ENCODE measurements at regions not wholly inside any gene's neighbourhood (a gene's known extent, or its start where the extent isn't known, plus 50 kb on each side); places are given as distances from the start of the nearest gene placed in this dataset.

DNA sequence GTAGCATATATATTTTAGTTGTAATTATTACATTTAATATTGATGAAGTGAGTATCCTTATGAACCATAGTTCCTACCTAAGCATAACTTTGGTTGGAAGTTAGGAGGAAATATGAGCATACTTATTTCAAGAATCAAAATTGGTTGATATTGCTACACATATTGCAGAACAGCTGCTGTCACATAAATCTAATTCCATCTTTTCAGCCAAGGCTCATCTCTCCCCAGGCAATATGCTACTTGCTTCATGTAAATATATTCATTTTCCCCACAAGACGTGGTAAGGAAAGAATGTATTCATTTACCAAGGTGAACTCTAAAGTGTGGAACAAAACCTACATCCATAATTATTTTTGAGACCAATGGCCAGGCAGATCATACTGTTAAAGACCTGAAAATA lies 62.5 kb upstream of the HIF1A start:
- no peak overlapping the region for H3K56ac ChIP-seq (ENCODE audit: extremely low read depth, insufficient read depth, low read length)
- H3K4ac ChIP-seq (ENCODE audit: low read depth, low read length): no peak overlapping the region
- intact Hi-C loops (cut with micrococcal nuclease): no loop called here
- no peaks in the 10 kb centered on the region for H3K79me1 ChIP-seq (ENCODE audit: low read depth in 1 of 2, low read length in 2 of 2)
- no peak overlapping the region for H3K9ac ChIP-seq (ENCODE audit: low read depth, low read length)
- H3K18ac ChIP-seq (ENCODE audit: low read depth, low read length): no peak overlapping the region
- no peak overlapping the region for H4K8ac ChIP-seq (ENCODE audit: low read depth in 2 of 2, low read length in 2 of 2)
- H2BK120ac ChIP-seq (ENCODE audit: low read depth, low read length): no peak overlapping the region
- no peak overlapping the region for H3K4me3 ChIP-seq (ENCODE audit: insufficient read depth, low read depth, low read length)
- H3K27me3 ChIP-seq (ENCODE audit: control insufficient read depth, insufficient read depth, low read length): no peaks in the 10 kb centered on the region
- dilution Hi-C loops (cut with HindIII; ENCODE audit: low sequenced_read_pairs, unreplicated experiment): no loop called here
- WGBS, 2 experiments (ENCODE audit: extremely low coverage in 2 of 2, insufficient read length in 1 of 2): no CpG with 5 or more reads among the region's 1 CpG
- no peak overlapping the region for H3K4me2 ChIP-seq (ENCODE audit: low read depth, low read length)
- in situ Hi-C loops (cut with MboI; ENCODE audit: low sequenced_read_pairs): no loop called here
- no peak for DNase-seq
- H4K5ac ChIP-seq (ENCODE audit: low read depth, low read length): no peak overlapping the region
- H3K14ac ChIP-seq (replicated peaks; ENCODE audit: low read depth, low read length): no peak overlapping the region
- TF ChIP-seq MXI1 (IDR thresholded peaks at IDR 0.05; ENCODE audit: borderline replicate concordance, low read depth, low read length) (no peak), SMC3 (IDR thresholded peaks at IDR 0.05; ENCODE audit: low read depth, low read length) (no peak), CEBPB (IDR thresholded peaks at IDR 0.05; ENCODE audit: low read depth, low read length) (no peak), MAZ (IDR thresholded peaks at IDR 0.05; ENCODE audit: borderline replicate concordance, low read depth, low read length) (no peak), ELK1 (IDR thresholded peaks at IDR 0.05; ENCODE audit: borderline replicate concordance, low read depth, low read length) (no peak), POLR2A (IDR thresholded peaks at IDR 0.05; ENCODE audit: low read depth, low read length) (no peak), USF2 (IDR thresholded peaks at IDR 0.05; ENCODE audit: low read depth, low read length) (no peak), RCOR1 (IDR thresholded peaks at IDR 0.05; ENCODE audit: insufficient replicate concordance, low read length) (no peak), NFE2L2 (IDR thresholded peaks at IDR 0.05; ENCODE audit: low read depth, low read length) (no peak), BHLHE40 (IDR thresholded peaks at IDR 0.05; ENCODE audit: low read depth, low read length) (no peak), CHD1 (IDR thresholded peaks at IDR 0.05; ENCODE audit: low read depth, low read length) (no peak), FOS (IDR thresholded peaks at IDR 0.05; ENCODE audit: low read depth, low read length) (no peak), RAD21 (IDR thresholded peaks at IDR 0.05; ENCODE audit: low read length) (no peak)
- no peak overlapping the region for H2BK15ac ChIP-seq (ENCODE audit: low read depth, low read length)
- no peak overlapping the region for H2BK20ac ChIP-seq (ENCODE audit: low read depth, low read length)
- H4K91ac ChIP-seq (ENCODE audit: insufficient read depth, low read depth, low read length): no peak overlapping the region
- no peak for ATAC-seq (ENCODE audit: low read depth)
- no peak overlapping the region for H2AFZ ChIP-seq (replicated peaks; ENCODE audit: low read length, poor library complexity)
- POLR2A ChIA-PET (ENCODE audit: unreplicated experiment): no interaction called here
- H2AK5ac ChIP-seq (ENCODE audit: low read depth, low read length): no peak overlapping the region
- no peak overlapping the region for H2AK9ac ChIP-seq (replicated peaks; ENCODE audit: low read depth, low read length, poor library complexity)
- CTCF ChIA-PET: no interaction called here
- H3K23ac ChIP-seq (ENCODE audit: low read depth, low read length): no peak overlapping the region
- BruUV-seq (replicated peaks): no TSS peak
- no peak overlapping the region for H2BK5ac ChIP-seq (ENCODE audit: low read depth, low read length, poor library complexity, severe bottlenecking)
- no peaks in the 10 kb centered on the region for H3K9me3 ChIP-seq (ENCODE audit: control insufficient read depth, insufficient read depth, low read length)
- H3K36me3 ChIP-seq (ENCODE audit: control insufficient read depth, insufficient read depth, low read length): no peaks in the 10 kb centered on the region
- H3K4me1 ChIP-seq (ENCODE audit: control insufficient read depth, insufficient read depth, low read length): peaks cover 3% of the 10 kb centered on the region
- no peak overlapping the region for H3K27ac ChIP-seq (ENCODE audit: insufficient read depth, low read length)
- no peaks in the 10 kb centered on the region for H3K9me1 ChIP-seq (ENCODE audit: insufficient read depth, low read length)
- H4K20me1 ChIP-seq (ENCODE audit: insufficient read depth, low read length): no peaks in the 10 kb centered on the region
